HL-60 (cell line): ENCODE measurements at regions not wholly inside any gene's neighbourhood (a gene's known extent, or its start where the extent isn't known, plus 50 kb on each side); places are given as distances from the start of the nearest gene placed in this dataset.

Experiments
- GABPA ChIP-seq: IDR thresholded peaks from 2 replicates; pipeline ENCODE4 v1.6.1; 2012; ENCODE audit warnings: low read depth
- POLR2AphosphoS5 ChIP-seq: IDR thresholded peaks from 2 replicates; pipeline ENCODE4 v1.6.1; 2012; ENCODE audit warnings: low read depth
- TF ChIP-seq, protein P1 (sequence below): IDR thresholded peaks from one replicate; pipeline ENCODE4 v1.5.1; 2011; ENCODE audit warnings: low read length, control low read depth, inconsistent platforms; ENCODE audit not compliant: insufficient read depth
- TF ChIP-seq, protein P2 (sequence below): IDR thresholded peaks from 2 replicates; pipeline ENCODE4 v1.6.1; 2012; ENCODE audit warnings: low read depth; ENCODE audit not compliant: insufficient replicate concordance

DNA sequence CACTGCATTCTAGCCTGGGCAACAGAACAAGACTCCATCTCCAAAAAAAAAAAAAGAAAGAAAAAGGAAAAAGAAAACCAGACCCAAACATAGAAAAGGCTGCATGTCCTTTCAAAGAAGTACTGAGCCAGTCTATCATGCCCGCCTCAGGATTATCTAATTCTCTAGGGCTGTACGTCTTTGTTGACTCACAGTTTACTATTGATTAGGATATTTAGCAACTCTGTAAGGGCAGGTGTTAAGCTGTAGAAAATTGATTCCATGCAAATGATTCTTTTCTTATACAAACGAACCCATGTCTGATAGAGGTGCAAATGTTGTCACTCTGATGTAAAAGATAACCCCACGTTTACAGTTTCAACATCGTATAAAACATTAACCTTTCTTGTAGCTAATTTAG, 209.0 kb downstream of the TTLL2 start:
- TF ChIP-seq, protein P1, sequence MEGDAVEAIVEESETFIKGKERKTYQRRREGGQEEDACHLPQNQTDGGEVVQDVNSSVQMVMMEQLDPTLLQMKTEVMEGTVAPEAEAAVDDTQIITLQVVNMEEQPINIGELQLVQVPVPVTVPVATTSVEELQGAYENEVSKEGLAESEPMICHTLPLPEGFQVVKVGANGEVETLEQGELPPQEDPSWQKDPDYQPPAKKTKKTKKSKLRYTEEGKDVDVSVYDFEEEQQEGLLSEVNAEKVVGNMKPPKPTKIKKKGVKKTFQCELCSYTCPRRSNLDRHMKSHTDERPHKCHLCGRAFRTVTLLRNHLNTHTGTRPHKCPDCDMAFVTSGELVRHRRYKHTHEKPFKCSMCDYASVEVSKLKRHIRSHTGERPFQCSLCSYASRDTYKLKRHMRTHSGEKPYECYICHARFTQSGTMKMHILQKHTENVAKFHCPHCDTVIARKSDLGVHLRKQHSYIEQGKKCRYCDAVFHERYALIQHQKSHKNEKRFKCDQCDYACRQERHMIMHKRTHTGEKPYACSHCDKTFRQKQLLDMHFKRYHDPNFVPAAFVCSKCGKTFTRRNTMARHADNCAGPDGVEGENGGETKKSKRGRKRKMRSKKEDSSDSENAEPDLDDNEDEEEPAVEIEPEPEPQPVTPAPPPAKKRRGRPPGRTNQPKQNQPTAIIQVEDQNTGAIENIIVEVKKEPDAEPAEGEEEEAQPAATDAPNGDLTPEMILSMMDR: no peak
- TF ChIP-seq GABPA: no peak
- no peak for TF ChIP-seq POLR2AphosphoS5
- TF ChIP-seq, protein P2, sequence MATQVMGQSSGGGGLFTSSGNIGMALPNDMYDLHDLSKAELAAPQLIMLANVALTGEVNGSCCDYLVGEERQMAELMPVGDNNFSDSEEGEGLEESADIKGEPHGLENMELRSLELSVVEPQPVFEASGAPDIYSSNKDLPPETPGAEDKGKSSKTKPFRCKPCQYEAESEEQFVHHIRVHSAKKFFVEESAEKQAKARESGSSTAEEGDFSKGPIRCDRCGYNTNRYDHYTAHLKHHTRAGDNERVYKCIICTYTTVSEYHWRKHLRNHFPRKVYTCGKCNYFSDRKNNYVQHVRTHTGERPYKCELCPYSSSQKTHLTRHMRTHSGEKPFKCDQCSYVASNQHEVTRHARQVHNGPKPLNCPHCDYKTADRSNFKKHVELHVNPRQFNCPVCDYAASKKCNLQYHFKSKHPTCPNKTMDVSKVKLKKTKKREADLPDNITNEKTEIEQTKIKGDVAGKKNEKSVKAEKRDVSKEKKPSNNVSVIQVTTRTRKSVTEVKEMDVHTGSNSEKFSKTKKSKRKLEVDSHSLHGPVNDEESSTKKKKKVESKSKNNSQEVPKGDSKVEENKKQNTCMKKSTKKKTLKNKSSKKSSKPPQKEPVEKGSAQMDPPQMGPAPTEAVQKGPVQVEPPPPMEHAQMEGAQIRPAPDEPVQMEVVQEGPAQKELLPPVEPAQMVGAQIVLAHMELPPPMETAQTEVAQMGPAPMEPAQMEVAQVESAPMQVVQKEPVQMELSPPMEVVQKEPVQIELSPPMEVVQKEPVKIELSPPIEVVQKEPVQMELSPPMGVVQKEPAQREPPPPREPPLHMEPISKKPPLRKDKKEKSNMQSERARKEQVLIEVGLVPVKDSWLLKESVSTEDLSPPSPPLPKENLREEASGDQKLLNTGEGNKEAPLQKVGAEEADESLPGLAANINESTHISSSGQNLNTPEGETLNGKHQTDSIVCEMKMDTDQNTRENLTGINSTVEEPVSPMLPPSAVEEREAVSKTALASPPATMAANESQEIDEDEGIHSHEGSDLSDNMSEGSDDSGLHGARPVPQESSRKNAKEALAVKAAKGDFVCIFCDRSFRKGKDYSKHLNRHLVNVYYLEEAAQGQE: no peak
